ENCODE measurements at regions not wholly inside any gene's neighbourhood (a gene's known extent, or its start where the extent isn't known, plus 50 kb on each side); places are given as distances from the start of the nearest gene placed in this dataset.

DNA sequence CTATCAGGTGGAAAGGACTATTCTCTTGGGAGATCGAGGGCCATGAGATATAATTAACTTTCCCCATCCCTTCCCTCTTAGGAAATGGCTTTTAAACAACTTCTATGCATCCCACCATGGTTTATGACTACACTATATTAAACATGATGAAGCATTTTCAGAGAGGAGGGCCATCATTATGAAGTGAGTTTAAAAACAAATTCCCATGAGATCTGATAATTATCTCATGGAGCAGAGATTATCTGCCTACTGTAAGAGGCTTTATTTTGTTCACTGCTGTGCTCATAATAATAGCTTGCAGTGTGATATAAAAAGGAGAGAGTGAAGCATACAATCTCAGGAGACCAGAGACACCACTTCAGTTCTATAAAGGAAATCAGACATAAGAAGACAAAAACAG lies 330.5 kb upstream of the ZFP42 start:
- Histone ChIP-seq H2BK120ac (replicated peaks; ENCODE audit: low read depth, low read length) (no peak overlapping the region), H3K36me3 (ENCODE audit: control insufficient read depth in 2 of 4, insufficient read depth in 4 of 4, low read length in 3 of 4) (no peaks in the 10 kb centered on the region), H2BK15ac (ENCODE audit: low read length) (no peak overlapping the region), H3K4me1 (replicated peaks in 1 of 4; ENCODE audit: control insufficient read depth in 3 of 4, insufficient read depth in 4 of 4, low read length in 3 of 4) (peaks cover 0 to 3% (median 0%) of the 10 kb centered on the region in 4 experiments; a peak in 1 of 7 replicates), H4K91ac (replicated peaks; ENCODE audit: insufficient read length, low read length) (no peak overlapping the region), H3K18ac (ENCODE audit: extremely low read depth, low read length) (no peak overlapping the region), H4K20me1 (replicated peaks in 1 of 2; ENCODE audit: control insufficient read depth in 1 of 2, insufficient read depth in 2 of 2, low read length in 2 of 2) (no peaks in the 10 kb centered on the region), H3K27ac (ENCODE audit: low read depth, low read length) (no peak overlapping the region), H4K5ac (ENCODE audit: insufficient read length, low read depth, low read length) (no peak overlapping the region), H3K79me1 (ENCODE audit: low read depth, low read length) (no peaks in the 10 kb centered on the region), H3K9me3 (ENCODE audit: insufficient read depth in 2 of 2, low read depth in 1 of 2, low read length in 1 of 2) (no peaks in the 10 kb centered on the region), H2AFZ (ENCODE audit: low read length) (no peak overlapping the region), H3K9ac (replicated peaks in 1 of 4; ENCODE audit: extremely low read depth in 1 of 4, low read depth in 3 of 4, low read length in 3 of 4) (no peak overlapping the region), H2BK12ac (ENCODE audit: low read depth, low read length) (no peak overlapping the region), H3K27me3 (replicated peaks in 1 of 4; ENCODE audit: control insufficient read depth in 3 of 4, extremely low read depth in 1 of 4, insufficient read depth in 3 of 4, low read length in 3 of 4) (no peaks in the 10 kb centered on the region), H3K14ac (ENCODE audit: insufficient read length) (no peak overlapping the region), H2AK5ac (ENCODE audit: low read depth, low read length) (no peak overlapping the region), H3K23me2 (ENCODE audit: low read depth, low read length) (no peaks in the 10 kb centered on the region), H3K4ac (replicated peaks; ENCODE audit: insufficient read length, low read depth, low read length) (no peak overlapping the region), H3K4me2 (ENCODE audit: insufficient read depth in 1 of 2, low read depth in 2 of 2, low read length in 2 of 2) (no peak overlapping the region), H2BK20ac (ENCODE audit: low read length) (no peak overlapping the region), H4K8ac (ENCODE audit: extremely low read depth, insufficient read depth, low read length) (no peak overlapping the region), H3K79me2 (ENCODE audit: control insufficient read depth in 1 of 2, insufficient read depth in 2 of 2, low read length in 2 of 2) (no peaks in the 10 kb centered on the region), H3K23ac (ENCODE audit: insufficient read length) (no peak overlapping the region), H2BK5ac (ENCODE audit: low read depth, low read length) (no peak overlapping the region), H3K4me3 (ENCODE audit: extremely low read depth in 1 of 4, insufficient read depth in 2 of 4, low read depth in 3 of 4, low read length in 4 of 4) (no peak overlapping the region), H3K56ac (replicated peaks; ENCODE audit: insufficient read length, low read depth, low read length) (no peak overlapping the region)
- CTCF ChIA-PET (ENCODE audit: partially characterized antibody), result interaction anchor here (1.1 kb wide), 1 partner anchor 37 kb away, joined by 3 read pairs; no protein-coding TSS in a partner anchor
- WGBS, 2 experiments (ENCODE audit: extremely low coverage in 1 of 2, insufficient coverage in 1 of 2, insufficient read length in 1 of 2, insufficient replicate concordance in 2 of 2, low coverage in 1 of 2, low lambda C conversion rate in 2 of 2, missing lambda C conversion rate in 1 of 2), result 92% methylated on average over 1 of the region's 1 CpG; no CpG with 5 or more reads in 1 of the 2 experiments
- FAIRE-seq, result no peak
- no peak for TF ChIP-seq ATF2 (IDR thresholded peaks at IDR 0.05; ENCODE audit: low read length)
- POLR2A ChIA-PET (ENCODE audit: partially characterized antibody), result no interaction called here
- DNase-seq (ENCODE audit: low read depth in 1 of 2, low spot score in 2 of 2), result no peak

All from H1 (cell line).